ENCODE measurements at regions not wholly inside any gene's neighbourhood (a gene's known extent, or its start where the extent isn't known, plus 50 kb on each side); places are given as distances from the start of the nearest gene placed in this dataset.
A peak's percentile ranks its signal among the peaks of the same experiment; 100 is the strongest.

GRCh38 chr6:49269190-49269589, 193.9 kb downstream of the MMUT start:
- H3K27me3 Mint-ChIP-seq (ENCODE audit: low read depth, poor library complexity): no peaks in the 10 kb centered on the region

GRCh38 chr6:49264909-49265308, 198.1 kb downstream of the MMUT start:
- no peak overlapping the region for H3K27ac Mint-ChIP-seq
- no peak overlapping the region for H3K4me3 Mint-ChIP-seq
- no peaks in the 10 kb centered on the region for H3K4me1 Mint-ChIP-seq
- no peak for DNase-seq
- no peaks in the 10 kb centered on the region for H3K9me3 Mint-ChIP-seq
- H3K36me3 Mint-ChIP-seq (ENCODE audit: low read depth): no peaks in the 10 kb centered on the region
- H3K27me3 Mint-ChIP-seq (ENCODE audit: low read depth, poor library complexity): no peaks in the 10 kb centered on the region
- TF ChIP-seq CTCF (IDR thresholded peaks at IDR 0.05): no peak

More at GRCh38 chr6:49269190-49269589, 193.9 kb downstream of the MMUT start:
- Mint-ChIP-seq H3K36me3 (ENCODE audit: low read depth) (no peaks in the 10 kb centered on the region), H3K9me3 (peaks cover under 1% of the 10 kb centered on the region), H3K27ac (no peak overlapping the region), H3K4me3 (no peak overlapping the region), H3K4me1 (no peaks in the 10 kb centered on the region)
- no peak for DNase-seq
- no peak for TF ChIP-seq CTCF (IDR thresholded peaks at IDR 0.05)

- Mint-ChIP-seq H3K4me1 (no peaks in the 10 kb centered on the region), H3K27ac (no peak overlapping the region), H3K9me3 (no peaks in the 10 kb centered on the region), H3K27me3 (ENCODE audit: low read depth, poor library complexity) (no peaks in the 10 kb centered on the region), H3K36me3 (ENCODE audit: low read depth) (no peaks in the 10 kb centered on the region), H3K4me3 (no peak overlapping the region)
- TF ChIP-seq CTCF (IDR thresholded peaks at IDR 0.05): no peak
- no peak for DNase-seq
Measured at GRCh38 chr6:49264496-49264895, 198.6 kb downstream of the MMUT start.

GRCh38 chr6:49257549-49257948, 205.5 kb downstream of the MMUT start:
- H3K27me3 Mint-ChIP-seq (ENCODE audit: low read depth, poor library complexity): no peaks in the 10 kb centered on the region
- no peaks in the 10 kb centered on the region for H3K36me3 Mint-ChIP-seq (ENCODE audit: low read depth)
- no peak for DNase-seq
- TF ChIP-seq CTCF (IDR thresholded peaks at IDR 0.05): no peak
- no peak overlapping the region for H3K27ac Mint-ChIP-seq
- no peak overlapping the region for H3K4me3 Mint-ChIP-seq
- no peaks in the 10 kb centered on the region for H3K9me3 Mint-ChIP-seq
- H3K4me1 Mint-ChIP-seq: peaks cover 10% of the 10 kb centered on the region

- no peaks in the 10 kb centered on the region for H3K27me3 Mint-ChIP-seq (ENCODE audit: low read depth, poor library complexity)
- TF ChIP-seq CTCF (IDR thresholded peaks at IDR 0.05): no peak
- H3K9me3 Mint-ChIP-seq: no peaks in the 10 kb centered on the region
- H3K36me3 Mint-ChIP-seq (ENCODE audit: low read depth): no peaks in the 10 kb centered on the region
- no peak for DNase-seq
- H3K27ac Mint-ChIP-seq: peak overlapping the region; percentile 45
- H3K4me1 Mint-ChIP-seq: peaks cover 10% of the 10 kb centered on the region
- H3K4me3 Mint-ChIP-seq: no peak overlapping the region
Measured at GRCh38 chr6:49255335-49255734, 207.7 kb downstream of the MMUT start.

- TF ChIP-seq CTCF (IDR thresholded peaks at IDR 0.05): no peak
- DNase-seq: no peak
- Mint-ChIP-seq H3K4me3 (no peak overlapping the region), H3K9me3 (no peaks in the 10 kb centered on the region), H3K27ac (no peak overlapping the region), H3K4me1 (peaks cover 10% of the 10 kb centered on the region), H3K36me3 (ENCODE audit: low read depth) (no peaks in the 10 kb centered on the region), H3K27me3 (ENCODE audit: low read depth, poor library complexity) (peaks cover 3% of the 10 kb centered on the region)
Measured at GRCh38 chr6:49252901-49253300, 210.2 kb downstream of the MMUT start.
